GM12891 (cell line): ENCODE measurements at regions not wholly inside any gene's neighbourhood (a gene's known extent, or its start where the extent isn't known, plus 50 kb on each side); places are given as distances from the start of the nearest gene placed in this dataset.

Source experiments
- POLR2A ChIP-seq: IDR thresholded peaks from 2 replicates; pipeline ENCODE4 v1.6.1; 2011; ENCODE audit warnings: low read depth, low read length, control low read depth
- TAF1 ChIP-seq: IDR thresholded peaks from 2 replicates; pipeline ENCODE4 v1.6.1; 2011; ENCODE audit warnings: low read depth, low read length, control low read depth

DNA sequence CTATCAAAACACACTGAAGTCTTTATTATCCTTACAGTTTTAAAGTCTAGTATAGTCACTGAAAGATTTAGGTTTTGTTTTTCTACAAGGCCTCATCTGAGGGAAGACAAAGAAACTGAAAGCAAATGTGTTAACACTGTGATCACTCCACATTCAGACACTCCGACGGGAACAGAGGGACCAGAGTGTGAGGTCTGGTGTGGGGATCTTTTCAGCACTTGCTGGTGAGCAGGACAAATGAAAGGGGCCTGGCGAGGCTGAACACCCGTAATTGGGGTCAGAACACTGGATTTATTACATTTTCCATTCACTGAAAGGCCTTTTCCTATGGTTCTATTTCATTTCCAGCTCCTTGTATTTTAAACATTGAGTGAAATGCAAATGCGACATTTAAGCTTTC lies 910.5 kb downstream of the CDH11 start:
- TF ChIP-seq POLR2A, result no peak
- TF ChIP-seq TAF1, result no peak
